GM23248 (cell line): ENCODE measurements at regions not wholly inside any gene's neighbourhood (a gene's known extent, or its start where the extent isn't known, plus 50 kb on each side); places are given as distances from the start of the nearest gene placed in this dataset.

ENCODE experiments used
- EZH2 ChIP-seq: fragments of 200-600 bp; sonication (generic); IDR thresholded peaks from 2 replicates; pipeline ENCODE4 v1.6.1; 2018; ENCODE audit warnings: antibody characterized with exemption, mild to moderate bottlenecking; ENCODE audit not compliant: insufficient read depth, poor library complexity, severe bottlenecking
- EZH2phosphoT487 ChIP-seq: fragments of 200-600 bp; sonication (generic); IDR thresholded peaks from 2 replicates; pipeline ENCODE4 v1.6.1; 2018; ENCODE audit warnings: antibody characterized with exemption, moderate library complexity, mild to moderate bottlenecking, low read depth; ENCODE audit not compliant: insufficient read depth

- TF ChIP-seq EZH2phosphoT487 (no peak), EZH2 (no peak)
Measured at GRCh38 chr14:92253381-92253894, 69.5 kb upstream of the SLC24A4 start.
